Hepatocyte (in vitro differentiated cells): ENCODE measurements at regions not wholly inside any gene's neighbourhood (a gene's known extent, or its start where the extent isn't known, plus 50 kb on each side); places are given as distances from the start of the nearest gene placed in this dataset.

Experiments
- CTCF ChIP-seq: fragments of 200-600 bp; sonication (generic); IDR thresholded peaks from 2 replicates; pipeline ENCODE4 v1.5.1; 2016; ENCODE audit warnings: antibody characterized with exemption, mild to moderate bottlenecking; ENCODE audit not compliant: poor library complexity
- EZH2 ChIP-seq: fragments of 200-600 bp; sonication (generic); IDR thresholded peaks from 2 replicates; pipeline ENCODE4 v1.6.1; 2016; ENCODE audit warnings: antibody characterized with exemption, mild to moderate bottlenecking, borderline replicate concordance
- EZH2phosphoT487 ChIP-seq: fragments of 200-600 bp; sonication (generic); IDR thresholded peaks from one replicate; pipeline ENCODE4 v1.6.1; 2018; ENCODE audit warnings: antibody characterized with exemption, mild to moderate bottlenecking, low read depth, moderate library complexity; ENCODE audit not compliant: unreplicated experiment, severe bottlenecking

- TF ChIP-seq EZH2phosphoT487 (no peak), CTCF (no peak), EZH2 (no peak)
Measured at GRCh38 chr4:81650606-81651242, 179.0 kb upstream of the RASGEF1B start.
